Neuron (in vitro differentiated cells): ENCODE measurements at regions not wholly inside any gene's neighbourhood (a gene's known extent, or its start where the extent isn't known, plus 50 kb on each side); places are given as distances from the start of the nearest gene placed in this dataset.
"Not testable (repeated sequence)": the region's sequence is repeated elsewhere in the genome, so short reads cannot be mapped to it uniquely, and the experiment has no call there.

Experiments
- H2AFZ ChIP-seq: one replicate; pipeline ENCODE4 v1.6.1; 2013; ENCODE audit warnings: low read depth, mild to moderate bottlenecking, inconsistent platforms, low read length, moderate library complexity
- H3K27me3 ChIP-seq: one replicate; pipeline ENCODE4 v1.6.1; 2013; ENCODE audit warnings: low read length; ENCODE audit not compliant: insufficient read depth
- H3K36me3 ChIP-seq: one replicate; pipeline ENCODE4 v1.6.1; 2013; ENCODE audit warnings: low read length; ENCODE audit not compliant: insufficient read depth
- H3K4me1 ChIP-seq: one replicate; pipeline ENCODE4 v1.6.1; 2013; ENCODE audit warnings: low read length; ENCODE audit not compliant: insufficient read depth
- H3K4me3 ChIP-seq: 2 replicates; pipeline ENCODE4 v1.5.1; 2013; ENCODE audit warnings: mild to moderate bottlenecking, low read length, moderate library complexity
- H3K9me3 ChIP-seq: one replicate; pipeline ENCODE4 v1.6.1; 2013; ENCODE audit warnings: low read length

- Histone ChIP-seq H3K9me3 (no peaks in the 10 kb centered on the region), H3K27me3 (no peaks in the 10 kb centered on the region), H2AFZ (no peak overlapping the region), H3K4me1 (no peaks in the 10 kb centered on the region), H3K4me3 (no peak overlapping the region), H3K36me3 (no peaks in the 10 kb centered on the region)
Observed at GRCh38 chr19:31451686-31452330, 102.6 kb upstream of the TSHZ3 start.

GRCh38 chr19:31459430-31459829, 110.2 kb upstream of the TSHZ3 start:
- H3K36me3 ChIP-seq, result no peaks in the 10 kb centered on the region

DNA sequence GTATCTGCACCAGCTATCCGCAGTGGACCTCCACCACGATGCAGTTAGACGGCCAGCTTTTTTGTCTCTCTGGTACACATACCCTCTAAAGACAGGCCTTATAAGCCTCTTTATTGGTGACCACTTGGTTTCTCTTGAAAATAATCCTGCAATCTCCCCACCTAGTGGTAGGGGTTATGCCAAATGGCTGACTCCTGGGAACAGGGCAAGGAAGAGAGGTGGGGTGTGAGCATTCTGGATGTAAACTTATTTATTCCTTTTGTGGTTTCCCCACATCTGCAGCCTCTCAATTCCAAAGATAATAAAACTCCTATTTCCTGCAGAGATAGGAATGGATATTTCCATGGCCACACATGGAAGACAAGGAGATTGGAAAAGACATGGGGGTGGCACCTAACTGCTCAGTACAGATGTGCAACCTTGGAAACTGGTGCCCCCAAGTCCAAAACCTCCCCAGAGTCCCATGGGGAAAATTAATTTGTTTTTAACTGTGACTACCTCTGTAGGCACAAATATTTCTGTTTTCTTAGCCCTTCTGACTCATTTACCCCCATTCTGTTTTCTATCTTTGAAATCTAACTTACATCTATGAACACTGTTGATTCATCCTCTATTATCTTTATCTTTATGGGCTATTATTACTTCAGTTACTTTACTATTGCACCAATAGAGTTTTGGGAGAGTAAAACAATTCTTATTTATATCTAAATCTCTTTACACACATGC, 112.7 kb upstream of the TSHZ3 start:
- no peaks in the 10 kb centered on the region for H3K36me3 ChIP-seq
- H3K9me3 ChIP-seq, result no peaks in the 10 kb centered on the region
- H3K4me3 ChIP-seq, result no peak overlapping the region
- H2AFZ ChIP-seq, result no peak overlapping the region
- no peaks in the 10 kb centered on the region for H3K4me1 ChIP-seq
- H3K27me3 ChIP-seq, result no peaks in the 10 kb centered on the region

More at GRCh38 chr19:31459430-31459829, 110.2 kb upstream of the TSHZ3 start:
- Histone ChIP-seq H3K27me3 (no peaks in the 10 kb centered on the region), H3K9me3 (no peaks in the 10 kb centered on the region), H3K4me1 (no peaks in the 10 kb centered on the region), H2AFZ (no peak overlapping the region), H3K4me3 (no peak overlapping the region)

DNA sequence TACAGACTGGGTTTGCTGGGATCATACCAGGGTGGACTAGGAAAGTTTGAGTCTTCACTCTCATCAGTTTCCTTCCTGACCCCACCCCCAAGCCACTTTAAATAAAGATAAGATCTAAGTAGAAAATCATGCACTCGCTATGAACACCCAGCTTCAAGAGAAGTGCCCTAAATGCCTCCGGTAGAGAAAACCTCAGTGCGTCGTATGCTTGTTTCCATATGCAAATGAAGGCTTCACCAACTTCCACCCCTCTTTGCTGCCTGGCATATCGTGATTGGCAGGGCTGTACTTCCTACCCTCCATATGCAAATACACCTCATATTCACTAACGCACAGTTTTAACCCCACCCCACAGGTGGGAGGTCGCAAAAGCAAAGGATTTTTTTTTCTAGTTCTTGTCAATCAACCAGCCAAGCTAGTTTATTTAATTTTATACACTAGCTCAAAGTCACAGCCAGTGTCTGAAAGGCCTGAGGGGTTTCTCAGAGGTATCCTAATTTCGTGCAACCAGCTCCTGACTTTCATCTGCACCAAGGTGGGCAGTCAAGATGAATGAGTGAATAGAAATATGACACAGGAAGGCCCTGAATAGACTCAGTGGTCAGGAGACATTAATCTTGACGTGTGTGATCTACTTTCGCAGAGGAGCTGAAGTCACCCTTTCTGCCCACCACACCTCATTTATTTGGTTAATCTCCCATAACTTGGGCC, 121.1 kb upstream of the TSHZ3 start:
- H3K4me1 ChIP-seq, result no peaks in the 10 kb centered on the region
- no peaks in the 10 kb centered on the region for H3K9me3 ChIP-seq
- H3K27me3 ChIP-seq, result no peaks in the 10 kb centered on the region
- H2AFZ ChIP-seq, result no peak overlapping the region
- no peaks in the 10 kb centered on the region for H3K36me3 ChIP-seq
- H3K4me3 ChIP-seq, result no peak overlapping the region

DNA sequence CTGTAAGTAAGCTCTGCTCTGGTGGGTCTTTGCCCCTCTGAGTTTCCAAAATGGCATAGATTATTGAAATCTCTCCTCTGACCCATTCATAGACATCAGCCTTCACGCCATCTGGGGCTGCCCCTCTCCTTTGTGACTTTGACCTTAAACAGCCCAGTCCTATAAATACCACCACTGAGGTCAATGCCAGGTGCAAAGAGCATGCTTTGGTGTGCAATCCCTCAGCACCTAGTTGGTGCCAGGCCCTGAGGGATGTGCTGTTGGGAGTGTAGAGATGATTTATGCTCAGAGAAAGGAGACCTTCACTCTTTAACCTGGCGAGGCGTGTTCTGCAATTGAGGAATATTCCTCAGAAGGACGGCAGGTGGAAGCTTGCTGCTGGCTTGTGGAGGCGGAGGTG, 121.7 kb upstream of the TSHZ3 start:
- Histone ChIP-seq H2AFZ (no peak overlapping the region), H3K27me3 (no peaks in the 10 kb centered on the region), H3K4me1 (no peaks in the 10 kb centered on the region), H3K9me3 (no peaks in the 10 kb centered on the region), H3K36me3 (no peaks in the 10 kb centered on the region), H3K4me3 (no peak overlapping the region)

DNA sequence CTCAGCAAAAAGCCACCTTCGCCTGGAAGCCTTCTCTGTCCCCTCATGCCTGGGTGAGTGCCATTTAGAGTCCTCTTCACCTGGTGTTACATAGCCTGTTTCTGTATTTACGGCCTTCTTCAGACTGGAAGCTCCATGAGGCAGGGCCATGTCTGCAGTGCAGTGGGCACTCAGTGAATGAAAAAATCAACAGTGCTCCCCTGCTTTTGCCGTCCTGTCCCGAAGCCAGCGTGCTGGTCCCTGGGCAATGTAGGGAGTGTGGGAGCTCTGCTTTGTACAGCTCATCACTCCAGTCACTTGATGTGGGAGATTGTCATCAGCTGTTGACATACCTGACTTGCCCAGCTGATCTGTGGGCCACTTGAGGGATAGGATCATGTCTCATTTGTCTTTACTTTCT, 129.0 kb upstream of the TSHZ3 start:
- no peak overlapping the region for H2AFZ ChIP-seq
- no peaks in the 10 kb centered on the region for H3K27me3 ChIP-seq
- H3K4me3 ChIP-seq, result no peak overlapping the region
- H3K9me3 ChIP-seq, result no peaks in the 10 kb centered on the region
- no peaks in the 10 kb centered on the region for H3K36me3 ChIP-seq
- no peaks in the 10 kb centered on the region for H3K4me1 ChIP-seq

DNA sequence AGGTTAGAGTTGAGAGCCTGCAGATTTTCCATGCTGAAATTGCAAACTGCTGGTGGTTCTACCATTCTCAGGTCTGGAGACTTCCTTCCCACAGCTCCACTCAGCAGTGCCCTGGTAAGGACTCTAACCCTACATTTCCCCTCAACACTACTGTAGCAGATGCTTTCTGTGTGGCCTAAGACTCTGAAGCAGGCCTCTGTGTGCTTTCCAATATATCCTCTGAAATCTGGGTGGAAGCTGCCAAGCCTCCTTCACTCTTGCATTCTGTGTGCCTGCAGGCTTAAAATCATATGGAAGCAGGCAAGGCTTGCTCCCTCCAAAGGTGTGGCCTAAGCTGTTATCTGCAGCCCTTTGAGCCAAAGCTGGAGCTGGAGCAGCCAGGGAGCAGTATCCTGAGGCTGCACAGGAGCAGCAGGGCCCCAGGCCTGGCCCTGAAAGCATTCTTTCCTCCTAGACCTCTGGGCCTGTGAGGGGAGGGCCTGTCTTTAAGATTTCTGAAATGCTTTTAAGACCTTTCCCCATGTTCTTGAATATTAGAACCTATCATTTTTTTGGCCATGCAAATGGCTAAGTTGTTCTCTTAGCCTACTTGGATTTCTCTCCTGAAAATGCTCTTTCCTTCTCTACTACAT, 134.1 kb upstream of the TSHZ3 start:
- no peak overlapping the region for H2AFZ ChIP-seq
- no peaks in the 10 kb centered on the region for H3K9me3 ChIP-seq
- H3K4me1 ChIP-seq, result no peaks in the 10 kb centered on the region
- no peak overlapping the region for H3K4me3 ChIP-seq
- no peaks in the 10 kb centered on the region for H3K36me3 ChIP-seq
- H3K27me3 ChIP-seq, result no peaks in the 10 kb centered on the region

GRCh38 chr19:31484858-31485410, 135.7 kb upstream of the TSHZ3 start:
- not testable (repeated sequence) for H2AFZ ChIP-seq, H3K27me3 ChIP-seq, H3K4me3 ChIP-seq, H3K36me3 ChIP-seq, H3K4me1 ChIP-seq, H3K9me3 ChIP-seq

GRCh38 chr19:31485472-31485871, 136.2 kb upstream of the TSHZ3 start:
- no peaks in the 10 kb centered on the region for H3K36me3 ChIP-seq
- no peaks in the 10 kb centered on the region for H3K27me3 ChIP-seq
- no peaks in the 10 kb centered on the region for H3K4me1 ChIP-seq
- no peak overlapping the region for H2AFZ ChIP-seq
- no peaks in the 10 kb centered on the region for H3K9me3 ChIP-seq
- H3K4me3 ChIP-seq, result no peak overlapping the region

DNA sequence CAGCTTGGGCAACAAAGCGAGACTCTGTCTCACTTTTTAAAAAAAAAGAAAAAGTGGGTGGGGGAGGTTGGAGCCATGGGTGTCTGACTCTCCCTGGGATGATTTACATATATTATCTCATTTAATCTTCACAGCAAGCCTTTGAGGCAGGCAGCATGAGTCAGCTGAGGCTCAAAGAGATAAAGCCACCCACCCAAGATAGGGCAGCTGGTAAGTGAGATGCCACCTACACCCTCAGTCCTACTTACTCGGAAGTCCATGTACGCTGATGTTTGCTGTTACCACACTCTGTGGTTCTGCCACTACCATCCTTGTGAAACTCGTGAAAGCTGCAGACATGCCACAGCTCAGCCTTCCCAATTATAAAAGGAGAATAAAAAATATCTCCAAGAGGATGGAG, 142.0 kb upstream of the TSHZ3 start:
- no peaks in the 10 kb centered on the region for H3K4me1 ChIP-seq
- no peak overlapping the region for H3K4me3 ChIP-seq
- no peaks in the 10 kb centered on the region for H3K9me3 ChIP-seq
- no peak overlapping the region for H2AFZ ChIP-seq
- H3K27me3 ChIP-seq, result no peaks in the 10 kb centered on the region
- no peaks in the 10 kb centered on the region for H3K36me3 ChIP-seq

DNA sequence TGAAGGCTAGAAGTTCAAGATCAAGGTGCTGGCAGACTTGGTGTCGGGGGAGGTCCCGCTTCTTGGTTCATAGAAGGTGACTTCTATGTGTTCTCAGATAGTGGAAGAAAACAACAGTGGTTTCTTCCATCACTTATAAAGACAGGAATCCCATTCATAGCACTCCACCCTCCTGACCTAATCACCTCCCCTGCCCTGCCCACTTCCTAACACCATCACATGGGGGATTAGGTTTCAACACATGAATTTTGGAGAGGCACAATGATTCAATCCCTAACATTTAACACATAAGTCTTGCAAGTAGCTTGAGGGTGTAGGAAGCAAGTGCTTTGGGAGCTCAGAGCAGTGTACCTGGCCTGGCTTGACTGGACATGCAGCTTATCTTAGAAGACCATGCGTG, 142.8 kb upstream of the TSHZ3 start:
- Histone ChIP-seq H3K36me3 (no peaks in the 10 kb centered on the region), H2AFZ (no peak overlapping the region), H3K4me3 (no peak overlapping the region), H3K4me1 (no peaks in the 10 kb centered on the region), H3K27me3 (no peaks in the 10 kb centered on the region), H3K9me3 (no peaks in the 10 kb centered on the region)

GRCh38 chr19:31496076-31496475, 146.8 kb upstream of the TSHZ3 start:
- Histone ChIP-seq H3K4me1 (no peaks in the 10 kb centered on the region), H3K4me3 (no peak overlapping the region)

DNA sequence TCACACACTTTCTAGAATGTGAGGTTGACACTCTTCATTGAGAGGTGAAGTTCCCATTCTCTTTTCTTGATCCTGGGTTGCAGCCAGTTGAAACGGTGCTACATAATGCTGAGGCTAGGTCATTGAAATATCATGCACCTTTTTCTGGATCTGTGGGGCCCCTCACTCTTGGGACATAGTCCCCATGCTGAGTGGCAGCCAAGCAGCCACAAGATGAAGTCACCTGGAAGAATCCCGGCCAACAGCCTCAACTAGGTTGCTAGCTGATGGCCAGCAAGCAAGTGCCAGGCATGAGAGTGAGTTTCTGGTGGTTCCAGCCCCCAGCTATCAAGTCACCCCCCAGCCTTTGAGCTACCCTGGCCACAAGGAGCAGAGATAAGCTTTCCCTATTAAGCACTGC, 148.5 kb upstream of the TSHZ3 start:
- Histone ChIP-seq H3K4me3 (no peak overlapping the region), H3K4me1 (no peaks in the 10 kb centered on the region), H3K36me3 (no peaks in the 10 kb centered on the region), H2AFZ (no peak overlapping the region), H3K27me3 (no peaks in the 10 kb centered on the region), H3K9me3 (no peaks in the 10 kb centered on the region)

More at GRCh38 chr19:31496076-31496475, 146.8 kb upstream of the TSHZ3 start:
- H3K9me3 ChIP-seq, result no peaks in the 10 kb centered on the region
- no peaks in the 10 kb centered on the region for H3K36me3 ChIP-seq
- no peaks in the 10 kb centered on the region for H3K27me3 ChIP-seq
- H2AFZ ChIP-seq, result no peak overlapping the region
